ENCODE measurements at regions not wholly inside any gene's neighbourhood (a gene's known extent, or its start where the extent isn't known, plus 50 kb on each side); places are given as distances from the start of the nearest gene placed in this dataset.

- intact Hi-C loops (cut with micrococcal nuclease): loop anchor here (10.0 kb wide), 1 partner anchor 135 kb away; no protein-coding TSS in a partner anchor
- no peaks in the 10 kb centered on the region for H3K4me1 Mint-ChIP-seq (ENCODE audit: low read depth)
Measured at GRCh38 chr5:82489683-82490082, 211.5 kb upstream of the RPS23 start.

GRCh38 chr5:82487131-82487530, 209.0 kb upstream of the RPS23 start:
- ATAC-seq: no peak
- intact Hi-C loops (cut with micrococcal nuclease): no loop called here
- Mint-ChIP-seq H3K9me3 (no peaks in the 10 kb centered on the region), H3K4me1 (ENCODE audit: low read depth) (no peaks in the 10 kb centered on the region), H3K36me3 (ENCODE audit: low read depth) (no peaks in the 10 kb centered on the region), H3K4me3 (no peak overlapping the region), H3K27me3 (peaks cover 1% of the 10 kb centered on the region), H3K27ac (no peak overlapping the region)
- TF ChIP-seq CTCF (IDR thresholded peaks at IDR 0.05): no peak
- ChIA-PET POLR2A (no interaction called here), CTCF (no interaction called here)
- DNase-seq: no peak

More at GRCh38 chr5:82489683-82490082, 211.5 kb upstream of the RPS23 start:
- H3K27me3 Mint-ChIP-seq: peaks cover 1% of the 10 kb centered on the region
- ATAC-seq (no peak), DNase-seq (no peak)
- POLR2A ChIA-PET: no interaction called here
- no peaks in the 10 kb centered on the region for H3K36me3 Mint-ChIP-seq (ENCODE audit: low read depth)
- H3K9me3 Mint-ChIP-seq: no peaks in the 10 kb centered on the region
- CTCF ChIA-PET: no interaction called here
- H3K4me3 Mint-ChIP-seq: no peak overlapping the region
- no peak for TF ChIP-seq CTCF (IDR thresholded peaks at IDR 0.05)
- no peak overlapping the region for H3K27ac Mint-ChIP-seq

GRCh38 chr5:82480331-82480730, 202.2 kb upstream of the RPS23 start:
- ChIA-PET POLR2A (no interaction called here), CTCF (no interaction called here)
- Mint-ChIP-seq H3K36me3 (ENCODE audit: low read depth) (no peaks in the 10 kb centered on the region), H3K4me3 (no peak overlapping the region), H3K4me1 (ENCODE audit: low read depth) (no peaks in the 10 kb centered on the region), H3K27ac (no peak overlapping the region), H3K9me3 (no peaks in the 10 kb centered on the region), H3K27me3 (no peaks in the 10 kb centered on the region)
- intact Hi-C loops (cut with micrococcal nuclease): no loop called here
- no peak for TF ChIP-seq CTCF (IDR thresholded peaks at IDR 0.05)
- no peak for ATAC-seq
- no peak for DNase-seq

GRCh38 chr5:82476155-82476554, 198.0 kb upstream of the RPS23 start:
- no peaks in the 10 kb centered on the region for H3K36me3 Mint-ChIP-seq (ENCODE audit: low read depth)
- no peak overlapping the region for H3K27ac Mint-ChIP-seq
- no peak overlapping the region for H3K4me3 Mint-ChIP-seq
- intact Hi-C loops (cut with micrococcal nuclease): no loop called here
- TF ChIP-seq CTCF (IDR thresholded peaks at IDR 0.05): no peak
- CTCF ChIA-PET: no interaction called here
- H3K4me1 Mint-ChIP-seq (ENCODE audit: low read depth): no peaks in the 10 kb centered on the region
- no peak for DNase-seq
- no peaks in the 10 kb centered on the region for H3K27me3 Mint-ChIP-seq
- no peak for ATAC-seq
- POLR2A ChIA-PET: no interaction called here
- no peaks in the 10 kb centered on the region for H3K9me3 Mint-ChIP-seq

GRCh38 chr5:82473262-82473661, 195.1 kb upstream of the RPS23 start:
- Mint-ChIP-seq H3K4me3 (no peak overlapping the region), H3K36me3 (ENCODE audit: low read depth) (no peaks in the 10 kb centered on the region), H3K4me1 (ENCODE audit: low read depth) (no peaks in the 10 kb centered on the region), H3K27me3 (no peaks in the 10 kb centered on the region), H3K9me3 (no peaks in the 10 kb centered on the region), H3K27ac (no peak overlapping the region)
- no peak for TF ChIP-seq CTCF (IDR thresholded peaks at IDR 0.05)
- ATAC-seq: no peak
- CTCF ChIA-PET: no interaction called here
- intact Hi-C loops (cut with micrococcal nuclease): no loop called here
- DNase-seq: no peak
- POLR2A ChIA-PET: no interaction called here
